ENCODE measurements at regions not wholly inside any gene's neighbourhood (a gene's known extent, or its start where the extent isn't known, plus 50 kb on each side); places are given as distances from the start of the nearest gene placed in this dataset.

DNA sequence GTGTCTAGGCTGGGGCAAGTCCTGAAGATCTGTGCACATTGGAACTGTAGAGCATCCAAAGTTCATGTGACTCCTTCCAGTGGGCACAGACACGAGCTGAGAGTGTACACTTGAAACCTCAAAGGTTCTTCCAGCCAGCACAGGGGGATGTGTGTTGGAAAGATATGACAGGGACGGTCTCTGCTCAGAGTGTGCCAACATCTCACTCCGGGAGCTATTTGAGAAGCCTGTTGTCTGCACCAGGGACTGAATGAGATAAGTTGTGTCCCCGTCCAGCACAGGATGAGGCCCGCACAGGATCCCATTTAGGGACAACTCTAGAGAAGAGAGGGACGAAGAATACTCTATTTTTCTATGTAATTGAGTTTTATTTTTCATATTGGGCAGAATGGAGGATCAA, 136.3 kb downstream of the SNAPC1 start:
- H3K4me3 ChIP-seq (ENCODE audit: control insufficient read depth in 2 of 3, extremely low read depth in 1 of 3, insufficient read depth in 2 of 3, low read depth in 1 of 3, low read length in 3 of 3): no peak overlapping the region

DNA sequence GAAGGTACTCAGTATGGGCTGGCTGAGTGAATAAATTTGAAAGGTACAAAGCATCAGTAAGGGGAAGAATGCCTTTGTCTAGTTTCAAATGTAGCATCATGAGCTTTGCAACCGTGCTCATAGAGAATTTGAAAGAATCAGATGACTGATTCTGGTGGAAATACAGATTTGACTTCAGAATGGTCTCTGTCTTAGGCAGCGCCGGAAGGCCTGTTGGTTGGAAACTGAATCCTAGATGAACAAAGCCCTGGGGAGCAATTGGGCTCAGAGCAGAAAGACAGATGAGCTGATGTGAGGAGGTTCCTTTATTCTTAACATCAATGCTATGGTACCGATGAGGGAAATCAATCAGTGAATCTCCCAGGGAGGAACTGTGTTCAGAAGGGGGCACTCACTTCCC, 137.3 kb downstream of the SNAPC1 start:
- H3K4me1 ChIP-seq (ENCODE audit: control insufficient read depth, extremely low read depth, insufficient read depth, low read length): no peaks in the 10 kb centered on the region
- H3K4me2 ChIP-seq (ENCODE audit: control insufficient read depth, extremely low read depth, insufficient read depth, low read depth, low read length): no peak overlapping the region
- no peak for FAIRE-seq
- TF ChIP-seq EZH2 (IDR thresholded peaks at IDR 0.05; ENCODE audit: low read length): no peak
- TF ChIP-seq, protein P1, sequence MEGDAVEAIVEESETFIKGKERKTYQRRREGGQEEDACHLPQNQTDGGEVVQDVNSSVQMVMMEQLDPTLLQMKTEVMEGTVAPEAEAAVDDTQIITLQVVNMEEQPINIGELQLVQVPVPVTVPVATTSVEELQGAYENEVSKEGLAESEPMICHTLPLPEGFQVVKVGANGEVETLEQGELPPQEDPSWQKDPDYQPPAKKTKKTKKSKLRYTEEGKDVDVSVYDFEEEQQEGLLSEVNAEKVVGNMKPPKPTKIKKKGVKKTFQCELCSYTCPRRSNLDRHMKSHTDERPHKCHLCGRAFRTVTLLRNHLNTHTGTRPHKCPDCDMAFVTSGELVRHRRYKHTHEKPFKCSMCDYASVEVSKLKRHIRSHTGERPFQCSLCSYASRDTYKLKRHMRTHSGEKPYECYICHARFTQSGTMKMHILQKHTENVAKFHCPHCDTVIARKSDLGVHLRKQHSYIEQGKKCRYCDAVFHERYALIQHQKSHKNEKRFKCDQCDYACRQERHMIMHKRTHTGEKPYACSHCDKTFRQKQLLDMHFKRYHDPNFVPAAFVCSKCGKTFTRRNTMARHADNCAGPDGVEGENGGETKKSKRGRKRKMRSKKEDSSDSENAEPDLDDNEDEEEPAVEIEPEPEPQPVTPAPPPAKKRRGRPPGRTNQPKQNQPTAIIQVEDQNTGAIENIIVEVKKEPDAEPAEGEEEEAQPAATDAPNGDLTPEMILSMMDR (optimal IDR thresholded peaks at IDR 0.05 in 1 of 3, IDR thresholded peaks at IDR 0.05 in 1 of 3, conservative IDR thresholded peaks at IDR 0.05 in 1 of 3; ENCODE audit: extremely low read depth in 1 of 3, insufficient read depth in 2 of 3, low read length in 3 of 3): no peak
- H3K9me1 ChIP-seq (ENCODE audit: control insufficient read depth, extremely low read depth, insufficient read depth, low read length): no peaks in the 10 kb centered on the region
- dilution Hi-C loops (cut with MboI; ENCODE audit: extremely low pct_ligation_motif_present, low sequenced_read_pairs): no loop called here
- H4K20me1 ChIP-seq (ENCODE audit: control insufficient read depth, extremely low read depth, insufficient read depth, low read length): no peaks in the 10 kb centered on the region
- no peak for DNase-seq (ENCODE audit: low read depth, low spot score)
- no peak overlapping the region for H3K4me3 ChIP-seq (ENCODE audit: control insufficient read depth in 2 of 3, extremely low read depth in 1 of 3, insufficient read depth in 2 of 3, low read depth in 1 of 3, low read length in 3 of 3)
- H3K79me2 ChIP-seq (ENCODE audit: control insufficient read depth, insufficient read depth, low read length): no peaks in the 10 kb centered on the region
- H3K9ac ChIP-seq (ENCODE audit: control insufficient read depth, extremely low read depth, insufficient read depth, low read length): no peak overlapping the region
- no peak overlapping the region for H3K27ac ChIP-seq (ENCODE audit: control insufficient read depth, insufficient read depth, low read length)
- no peak overlapping the region for H2AFZ ChIP-seq (ENCODE audit: control insufficient read depth, low read length)
- peaks cover 7% of the 10 kb centered on the region for H3K27me3 ChIP-seq (ENCODE audit: control insufficient read depth, extremely low read depth, insufficient read depth, low read length)
- H3K36me3 ChIP-seq (ENCODE audit: control insufficient read depth in 2 of 2, extremely low read depth in 1 of 2, insufficient read depth in 2 of 2, low read length in 2 of 2): no peaks in the 10 kb centered on the region
- H3K9me3 ChIP-seq (ENCODE audit: control insufficient read depth, low read depth, low read length): no peaks in the 10 kb centered on the region

More for the DNA sequence above, 136.3 kb downstream of the SNAPC1 start:
- Histone ChIP-seq H3K27ac (ENCODE audit: control insufficient read depth, insufficient read depth, low read length) (no peak overlapping the region), H2AFZ (ENCODE audit: control insufficient read depth, low read length) (no peak overlapping the region), H3K9me1 (ENCODE audit: control insufficient read depth, extremely low read depth, insufficient read depth, low read length) (no peaks in the 10 kb centered on the region), H3K9ac (ENCODE audit: control insufficient read depth, extremely low read depth, insufficient read depth, low read length) (no peak overlapping the region), H3K27me3 (ENCODE audit: control insufficient read depth, extremely low read depth, insufficient read depth, low read length) (peaks cover 7% of the 10 kb centered on the region), H3K4me1 (ENCODE audit: control insufficient read depth, extremely low read depth, insufficient read depth, low read length) (no peaks in the 10 kb centered on the region), H3K9me3 (ENCODE audit: control insufficient read depth, low read depth, low read length) (no peaks in the 10 kb centered on the region), H3K79me2 (ENCODE audit: control insufficient read depth, insufficient read depth, low read length) (no peaks in the 10 kb centered on the region), H4K20me1 (ENCODE audit: control insufficient read depth, extremely low read depth, insufficient read depth, low read length) (no peaks in the 10 kb centered on the region), H3K36me3 (ENCODE audit: control insufficient read depth in 2 of 2, extremely low read depth in 1 of 2, insufficient read depth in 2 of 2, low read length in 2 of 2) (no peaks in the 10 kb centered on the region), H3K4me2 (ENCODE audit: control insufficient read depth, extremely low read depth, insufficient read depth, low read depth, low read length) (no peak overlapping the region)
- dilution Hi-C loops (cut with MboI; ENCODE audit: extremely low pct_ligation_motif_present, low sequenced_read_pairs): no loop called here
- DNase-seq (ENCODE audit: low read depth, low spot score) (no peak), FAIRE-seq (no peak)
- no peak for TF ChIP-seq EZH2 (IDR thresholded peaks at IDR 0.05; ENCODE audit: low read length)
- TF ChIP-seq, protein P1 (optimal IDR thresholded peaks at IDR 0.05 in 1 of 3, IDR thresholded peaks at IDR 0.05 in 1 of 3, conservative IDR thresholded peaks at IDR 0.05 in 1 of 3; ENCODE audit: extremely low read depth in 1 of 3, insufficient read depth in 2 of 3, low read length in 3 of 3): no peak

Data from keratinocyte (primary cell).